Activated CD4-positive, alpha-beta T cell treated with anti-CD3 and anti-CD28 coated beads, Interleukin-2, Interleukin-4, amounts not matched to agents 100 ng/mL and 50 ng/mL, durations not matched to agents 16 hours and 8 hours (primary cell): ENCODE measurements at regions not wholly inside any gene's neighbourhood (a gene's known extent, or its start where the extent isn't known, plus 50 kb on each side); places are given as distances from the start of the nearest gene placed in this dataset.

Experiments
- DNase-seq: peaks from one replicate; pipeline ENCODE4 v3.0.0-alpha.2; 2020; ENCODE audit warnings: low spot score

DNA sequence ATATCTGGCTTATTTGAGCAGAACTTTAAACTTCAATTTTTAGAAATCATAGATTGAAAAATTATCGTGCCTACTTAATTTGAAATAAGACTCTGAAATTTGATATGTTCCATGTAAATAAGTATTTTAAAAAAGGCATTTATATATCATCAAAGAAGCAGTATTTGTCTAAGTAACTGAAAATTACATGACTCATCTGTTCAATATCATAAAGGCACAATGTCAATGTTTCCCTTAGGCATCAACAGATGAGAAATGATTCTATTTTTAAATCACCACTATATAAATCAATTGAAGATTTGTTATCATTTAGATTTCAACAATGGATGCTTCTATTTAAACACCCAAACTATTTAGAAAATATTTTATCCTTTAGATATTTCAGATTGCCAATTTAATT, 142.9 kb upstream of the POU5F2 start:
- DNase-seq: no peak

DNA sequence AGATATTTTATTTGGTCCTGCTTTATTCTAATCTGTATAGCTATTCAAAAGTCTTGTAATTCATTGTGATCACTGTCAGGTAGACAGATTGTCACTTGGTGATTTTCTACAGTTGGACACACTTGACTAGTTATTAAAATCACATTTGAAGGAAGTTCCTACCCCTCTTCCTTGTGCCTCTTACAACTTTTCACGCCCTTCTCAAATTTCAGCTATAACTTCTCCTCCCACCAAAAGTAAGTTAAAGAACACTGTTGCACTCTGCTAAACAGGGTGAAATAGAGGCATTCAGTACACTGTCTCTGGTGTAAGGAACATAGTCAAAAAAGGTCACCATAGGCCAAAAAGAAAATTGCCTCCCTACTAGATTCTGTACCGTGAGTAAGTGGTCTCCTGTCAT, 142.1 kb upstream of the POU5F2 start:
- DNase-seq: no peak

DNA sequence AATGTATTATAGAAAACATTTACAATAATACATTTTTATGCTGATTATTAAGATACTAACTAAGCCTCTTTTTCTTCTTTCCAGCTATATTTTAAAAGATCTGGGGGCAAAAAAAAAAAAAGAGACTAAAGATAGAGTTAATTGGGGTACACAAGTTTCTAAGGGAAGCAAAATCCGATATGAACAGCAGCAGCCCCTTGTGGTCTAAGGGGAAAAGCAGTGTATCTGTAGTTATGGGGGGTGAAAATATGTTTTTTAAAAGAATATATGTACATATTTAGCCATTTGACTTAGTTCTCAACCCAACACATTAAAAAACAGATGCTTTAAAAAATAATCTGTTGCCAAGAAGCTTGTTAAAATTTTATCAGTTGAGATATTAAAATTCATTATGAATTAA, 134.3 kb upstream of the POU5F2 start:
- DNase-seq: no peak

DNA sequence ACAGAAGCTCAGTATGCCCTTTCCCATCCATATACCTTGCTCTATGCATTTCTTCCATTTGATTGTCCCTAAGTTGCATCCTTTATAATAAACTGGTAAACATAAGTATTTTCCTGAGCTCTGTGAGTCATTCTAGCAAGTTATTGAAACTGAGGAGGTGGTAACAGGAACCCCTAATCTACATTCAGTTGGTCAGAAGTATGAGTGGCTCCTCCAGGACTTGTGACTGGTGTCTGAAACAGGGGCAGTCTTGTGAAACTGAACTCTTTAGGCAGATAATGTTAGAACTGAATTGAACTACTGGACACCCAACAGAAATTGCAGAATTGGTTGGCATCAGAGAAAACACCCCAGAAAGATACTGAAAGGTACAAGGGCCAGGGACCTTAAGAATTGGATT, 133.1 kb upstream of the POU5F2 start:
- DNase-seq: peak; percentile 1

DNA sequence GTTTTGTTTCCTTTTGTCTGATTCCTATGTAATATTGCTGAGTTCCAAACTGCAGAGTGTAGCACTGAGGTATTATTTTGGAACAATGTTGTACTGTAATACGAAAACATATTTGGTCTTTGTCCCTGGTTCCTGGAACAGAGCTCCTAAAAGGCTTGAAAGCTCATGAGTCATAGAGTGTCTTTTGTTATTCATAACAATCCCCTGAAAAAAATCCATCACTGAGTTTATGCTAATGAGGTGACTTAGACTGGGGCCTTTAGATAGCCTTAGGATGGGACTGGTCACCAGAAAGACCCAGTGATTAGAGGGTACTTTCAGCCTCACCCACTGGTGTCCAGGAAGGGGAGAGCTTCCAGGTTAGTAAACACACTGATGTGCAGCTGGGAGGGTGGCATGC, 132.7 kb upstream of the POU5F2 start:
- peak; percentile 46 for DNase-seq

DNA sequence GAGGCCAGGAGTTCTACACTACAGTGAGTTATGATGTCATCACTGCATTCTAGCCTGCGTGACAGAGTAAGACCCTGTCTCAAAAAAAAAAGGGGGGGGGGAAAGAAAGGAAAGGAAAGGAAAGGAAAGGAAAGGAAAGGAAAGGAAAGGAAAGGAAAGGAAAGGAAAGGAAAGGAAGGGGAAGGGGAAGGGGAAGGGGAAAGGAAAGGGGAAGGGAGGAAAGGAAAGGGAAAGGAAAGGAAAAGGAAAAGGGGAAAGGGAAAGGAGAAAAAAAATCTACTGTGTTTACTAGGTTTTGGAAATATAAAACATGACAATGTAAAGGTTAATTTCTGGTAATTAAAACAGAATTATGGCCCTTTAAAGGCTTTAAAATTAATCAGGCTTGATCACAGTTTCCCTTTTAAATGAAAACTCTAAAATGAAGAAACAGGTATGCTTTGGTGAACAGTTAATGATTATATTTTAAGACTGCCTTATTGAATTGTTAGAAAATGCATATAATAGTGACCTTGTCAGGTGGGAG, 131.9 kb upstream of the POU5F2 start:
- DNase-seq: no peak

DNA sequence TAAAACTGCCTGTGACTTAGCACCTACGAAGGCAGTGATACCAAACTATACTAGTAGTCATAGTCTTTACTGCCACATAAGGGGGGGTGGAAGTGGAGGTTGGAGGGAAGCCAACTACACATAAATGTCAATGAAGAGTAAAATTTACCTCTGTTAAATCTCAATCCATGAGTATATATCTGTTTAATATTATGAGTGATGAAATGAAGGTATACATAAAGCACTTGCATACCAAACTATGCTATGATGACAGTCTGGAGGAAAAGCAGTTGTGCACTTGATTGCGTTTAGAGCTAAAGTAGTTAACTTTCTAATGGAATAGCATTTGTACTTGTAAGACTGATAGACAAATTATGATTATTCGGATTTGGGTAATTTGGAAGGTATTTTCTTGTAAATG, 129.2 kb upstream of the POU5F2 start:
- DNase-seq: no peak

DNA sequence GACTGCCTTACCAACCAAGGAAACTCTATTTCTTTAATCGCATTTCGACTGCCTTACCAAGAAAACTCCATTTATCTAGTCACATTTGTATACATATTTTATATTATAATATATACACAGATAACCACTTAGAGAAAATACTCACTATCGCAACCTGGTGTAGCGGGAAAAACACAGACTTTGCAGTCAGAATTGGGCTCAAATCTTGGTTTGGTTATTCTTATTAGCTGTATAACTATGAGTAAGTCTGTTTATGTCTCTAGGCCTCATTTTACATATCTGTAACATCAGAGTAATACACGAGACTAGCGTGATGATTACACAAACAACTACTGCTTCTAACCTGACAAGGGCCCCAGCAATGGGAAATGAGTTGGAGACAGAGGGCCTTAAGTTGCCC, 127.5 kb upstream of the POU5F2 start:
- DNase-seq: no peak

DNA sequence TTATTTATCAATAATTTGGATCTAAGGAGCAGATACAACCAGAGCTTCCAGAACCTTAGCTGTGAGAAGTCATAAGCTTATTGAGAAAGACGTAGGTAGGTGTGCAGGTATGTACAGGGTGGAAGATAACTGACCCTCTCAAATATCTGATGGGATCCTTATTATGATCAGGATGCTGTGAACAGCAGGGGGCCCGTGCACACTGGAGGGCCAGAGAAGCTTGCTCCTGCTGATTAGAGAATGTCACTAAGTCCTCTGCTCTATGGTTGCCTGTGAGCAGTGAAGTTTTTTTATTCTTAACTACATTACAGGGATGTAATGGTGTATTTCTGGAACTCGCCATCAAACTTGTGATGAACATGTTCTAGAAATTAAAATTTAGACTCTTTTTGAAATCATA, 108.9 kb upstream of the POU5F2 start:
- no peak for DNase-seq

DNA sequence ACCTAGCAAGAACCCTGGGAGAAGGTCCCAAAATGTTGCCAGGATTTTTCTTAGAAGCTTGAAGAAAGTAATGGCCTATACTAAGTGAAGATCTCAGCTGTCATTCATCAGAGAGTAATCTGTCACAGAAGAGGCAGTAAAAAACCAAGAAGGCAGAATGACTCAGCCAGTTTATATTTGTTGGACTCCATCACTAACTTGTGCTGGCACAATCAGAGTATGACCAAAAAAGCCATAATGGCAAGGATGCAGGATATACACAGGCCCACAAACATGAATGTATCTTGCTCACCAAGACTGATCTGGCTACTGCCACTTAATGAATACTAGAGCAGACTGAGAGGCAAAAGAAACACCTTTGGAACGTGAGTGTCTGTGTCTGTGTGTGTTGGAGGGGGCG, 104.0 kb upstream of the POU5F2 start:
- DNase-seq: no peak

DNA sequence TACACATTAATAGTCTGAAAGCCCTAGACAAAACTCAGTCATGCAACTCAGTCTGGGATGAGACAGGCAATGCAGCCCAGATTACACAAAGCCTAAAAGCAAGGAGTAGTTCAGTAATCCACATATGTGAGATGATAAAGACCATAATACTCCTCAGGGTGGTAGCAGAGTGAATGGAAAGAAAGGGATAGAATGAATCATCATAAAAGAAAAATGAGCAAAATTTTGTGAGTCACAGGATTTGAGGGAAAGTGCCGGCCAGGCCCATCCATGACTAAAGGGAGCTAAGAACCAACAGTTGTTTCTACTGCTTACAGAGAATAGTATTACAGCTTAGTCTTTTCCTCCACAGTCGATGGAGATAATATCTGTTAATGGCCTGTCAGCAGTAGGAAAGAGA, 90.0 kb upstream of the POU5F2 start:
- DNase-seq: no peak

DNA sequence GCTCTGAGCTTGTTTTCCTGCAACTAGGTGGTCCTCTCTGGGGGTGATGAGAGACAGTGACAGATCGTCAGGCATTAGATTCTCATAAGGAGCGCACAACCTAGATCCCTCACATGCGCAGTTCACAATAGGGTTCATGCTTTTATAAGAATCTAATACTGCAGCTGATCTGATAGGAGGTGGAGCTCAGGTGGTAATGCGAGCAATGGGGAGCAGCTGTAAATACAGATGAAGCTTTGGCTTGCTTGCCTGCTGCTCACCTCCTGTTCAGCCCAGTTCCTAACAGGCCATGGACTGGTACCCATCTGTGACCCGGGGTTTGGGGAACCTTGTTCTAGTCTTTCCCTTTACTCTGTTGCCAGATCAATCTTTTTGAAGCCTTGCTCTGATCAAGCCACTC, 89.5 kb upstream of the POU5F2 start:
- DNase-seq: no peak

DNA sequence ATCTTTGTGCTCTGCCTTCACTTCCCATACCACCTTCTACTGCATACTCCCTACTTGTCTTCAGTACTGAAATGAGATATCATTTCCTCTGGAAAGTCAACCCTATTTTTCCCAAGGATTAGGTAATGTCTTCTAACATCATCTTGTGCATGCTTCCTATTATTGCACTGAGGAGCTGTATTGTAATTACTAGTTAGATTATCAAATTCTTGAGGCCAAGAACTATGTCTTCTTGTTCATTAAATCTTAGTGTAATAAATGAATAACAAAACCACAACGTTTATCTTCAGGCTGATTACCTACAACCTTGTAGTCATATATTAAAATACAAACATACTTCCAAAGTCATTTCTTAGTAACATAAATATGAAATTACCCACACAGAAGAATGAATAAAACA, 87.9 kb upstream of the POU5F2 start:
- no peak for DNase-seq

DNA sequence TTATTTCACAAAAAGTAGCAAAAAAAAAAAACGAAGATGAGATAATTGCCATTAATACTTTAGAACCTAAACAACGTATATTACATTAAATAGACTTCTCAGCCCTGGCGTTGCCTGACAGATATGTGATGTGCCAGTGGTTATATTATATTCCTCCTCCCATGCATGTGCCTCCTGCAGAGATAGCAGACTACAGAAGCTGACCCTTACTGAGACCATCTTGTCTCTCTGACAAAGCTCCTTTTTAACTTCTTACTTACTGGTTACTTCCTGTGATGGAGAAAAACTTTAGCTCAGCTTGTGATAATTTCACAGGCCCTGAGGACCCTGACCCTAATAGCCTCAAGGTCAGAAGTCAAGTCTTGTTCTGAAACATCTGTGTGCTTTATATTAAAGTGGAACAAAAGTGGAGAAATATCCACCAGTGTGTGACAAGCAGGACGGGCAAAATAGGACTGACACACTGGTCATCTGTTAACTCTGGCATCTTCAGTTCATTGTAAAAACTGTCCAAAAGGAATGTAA, 80.6 kb upstream of the POU5F2 start:
- no peak for DNase-seq

DNA sequence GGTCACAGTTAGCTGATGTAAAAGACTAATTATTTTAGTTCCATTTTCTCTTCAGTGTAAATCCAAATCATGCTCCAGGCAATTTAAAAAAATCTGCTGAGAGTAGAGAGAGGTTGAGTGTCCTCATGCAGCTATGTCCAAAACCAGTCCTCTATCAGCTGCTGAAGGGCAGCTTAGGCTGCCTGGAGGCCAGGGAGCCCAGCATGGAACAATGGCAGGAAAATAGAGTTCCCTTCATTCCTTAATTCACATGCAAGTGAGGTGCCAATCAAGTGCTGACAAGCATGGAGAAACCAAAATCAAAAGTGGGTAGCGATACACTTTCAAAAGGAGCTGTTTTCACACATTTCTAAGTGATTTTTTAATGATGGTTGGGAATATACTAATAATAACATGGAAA, 78.3 kb upstream of the POU5F2 start:
- DNase-seq: no peak

DNA sequence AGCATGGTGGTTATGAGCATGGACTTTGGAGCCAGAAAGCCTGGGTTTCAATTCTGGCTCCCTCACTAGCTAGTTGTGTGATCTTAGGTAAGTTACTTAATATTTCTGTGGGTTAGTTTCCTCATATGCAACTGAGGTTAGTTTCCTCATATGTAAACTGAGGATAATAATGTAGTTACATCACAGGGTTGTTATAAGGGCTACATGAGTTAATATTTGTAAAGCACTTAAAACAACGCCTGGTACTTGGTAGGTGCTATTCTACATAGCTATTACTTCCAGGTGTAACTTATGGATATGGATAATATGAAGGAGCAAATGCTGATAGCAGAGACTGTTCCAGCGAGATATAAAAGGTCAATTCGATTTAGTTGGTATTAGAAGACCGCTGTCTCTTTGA, 69.4 kb upstream of the POU5F2 start:
- DNase-seq: no peak

DNA sequence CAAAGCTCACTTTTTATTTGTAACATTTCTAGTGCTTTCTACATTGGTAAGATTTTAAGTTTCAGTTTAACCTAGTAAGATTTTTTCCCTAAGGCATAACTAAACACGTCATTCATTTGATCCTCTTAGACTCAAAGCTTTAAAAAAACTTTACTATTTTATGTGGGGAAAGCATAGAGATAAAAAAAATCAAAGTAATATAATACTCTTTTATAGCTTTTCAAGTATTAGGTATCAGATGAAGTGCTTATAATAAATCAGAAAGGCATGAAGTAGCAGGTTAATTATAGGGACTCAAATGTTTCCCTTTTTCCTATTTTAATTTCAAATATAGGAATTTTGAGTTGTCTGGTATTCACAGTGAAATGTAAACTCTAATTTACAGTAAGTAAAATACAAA, 68.0 kb upstream of the POU5F2 start:
- DNase-seq: no peak

DNA sequence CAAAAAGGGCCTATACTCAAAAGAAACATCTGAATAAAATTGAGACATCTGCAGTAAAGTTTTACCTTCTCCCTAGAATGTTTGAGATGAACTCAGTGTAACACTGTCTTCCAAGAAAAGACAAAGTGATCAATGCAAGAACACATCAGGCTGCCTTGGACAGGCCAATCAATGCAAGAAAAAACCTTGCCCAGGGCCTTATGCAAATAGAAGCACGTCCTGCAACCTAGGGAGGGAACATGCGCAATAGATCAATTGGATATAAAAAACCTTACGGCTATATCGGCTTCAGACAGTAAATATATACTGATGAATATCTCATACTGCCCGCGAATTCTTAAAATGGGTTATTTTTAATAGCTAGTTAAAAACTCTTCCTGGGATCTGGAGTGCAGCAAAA, 66.4 kb upstream of the POU5F2 start:
- DNase-seq: no peak

DNA sequence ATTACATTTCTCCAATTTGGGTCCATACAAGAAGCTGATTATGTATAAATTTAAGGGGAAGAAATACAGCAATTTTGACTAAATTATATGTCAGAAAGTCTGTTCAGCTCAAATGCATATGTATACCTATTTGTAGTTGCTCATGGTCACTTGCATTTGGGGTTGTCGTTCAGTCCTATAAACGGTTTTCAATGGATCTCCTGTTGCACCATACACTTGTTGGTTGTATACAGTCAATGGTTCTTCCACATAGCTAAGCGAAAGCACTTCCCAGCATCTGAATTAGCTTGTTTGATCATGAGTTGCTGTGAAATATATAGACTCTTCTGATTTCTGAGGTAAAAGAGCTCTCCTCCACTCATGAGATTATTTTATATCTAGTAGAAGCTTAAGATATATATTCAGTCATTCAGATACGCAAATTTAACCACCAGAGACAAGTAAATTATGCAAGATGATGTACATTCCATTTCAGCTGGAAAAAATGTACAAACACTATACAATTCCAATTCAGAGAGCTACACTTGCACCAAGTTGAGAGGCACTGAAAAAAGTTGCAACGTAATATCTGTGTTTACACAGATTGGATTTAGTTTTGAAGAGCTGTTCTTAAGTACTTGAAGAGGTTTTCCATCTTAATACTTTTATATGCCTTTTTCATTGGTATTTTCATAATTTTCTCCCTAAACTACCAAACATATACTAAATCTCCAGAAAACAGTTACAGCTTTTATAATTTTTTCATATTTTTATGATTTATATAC, 64.4 kb upstream of the POU5F2 start:
- DNase-seq: no peak

DNA sequence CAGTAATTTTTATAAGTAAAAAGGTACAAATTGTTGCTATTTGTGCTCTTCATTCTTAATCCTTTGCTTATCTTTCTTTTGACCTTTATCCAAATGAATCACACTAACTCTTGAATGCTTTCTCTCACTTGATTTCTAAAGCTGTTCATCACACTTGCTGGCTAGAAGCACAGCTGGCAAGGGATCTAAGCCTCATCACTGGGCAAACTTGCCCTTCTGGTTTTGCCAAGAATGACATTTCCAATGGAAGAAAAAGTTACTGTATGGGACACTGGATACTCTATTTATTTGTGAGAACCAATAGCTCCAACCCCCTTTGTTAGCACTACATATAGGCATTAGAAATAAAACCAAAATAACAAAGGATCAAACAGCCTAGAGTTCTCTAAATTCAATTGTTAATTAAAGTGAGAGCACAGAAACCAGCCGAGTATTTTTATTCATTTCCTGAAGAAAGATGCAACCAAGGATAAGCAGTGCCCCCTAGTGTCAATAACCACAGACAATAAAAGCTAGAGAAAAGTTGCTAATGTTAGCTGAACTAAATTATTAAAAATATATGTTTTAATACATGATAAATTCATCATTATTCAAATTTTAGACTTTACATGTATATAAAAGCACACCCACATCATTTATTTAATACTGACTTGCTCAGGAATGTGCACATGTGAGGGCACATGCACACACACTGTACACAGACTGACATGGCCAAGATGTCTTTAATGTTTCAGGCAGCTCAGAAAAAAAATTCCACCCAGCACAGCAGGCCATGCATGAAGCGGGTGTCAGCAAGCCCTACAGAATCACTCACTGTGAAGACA, 59.8 kb upstream of the POU5F2 start:
- peak; percentile 42 for DNase-seq

DNA sequence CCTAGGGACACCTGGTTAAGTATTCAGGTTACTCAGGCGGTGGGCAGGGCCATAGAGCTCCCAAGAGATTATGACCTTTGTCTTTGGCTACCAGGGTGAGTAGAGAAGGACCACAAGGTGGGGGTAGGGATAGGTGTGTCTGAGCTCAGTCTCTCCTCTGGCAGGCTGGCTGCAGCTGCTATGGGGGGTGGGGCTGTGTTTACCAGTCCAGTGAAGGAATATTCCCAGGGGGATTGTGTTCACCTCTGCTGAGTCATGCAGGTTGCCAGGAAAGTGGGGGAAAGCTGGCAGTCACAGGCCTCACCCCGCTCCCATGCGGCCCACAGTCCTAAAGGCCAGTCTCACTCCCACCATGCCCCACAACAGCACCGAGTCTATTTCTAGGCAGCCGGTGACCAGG, 53.6 kb upstream of the POU5F2 start:
- DNase-seq: no peak

DNA sequence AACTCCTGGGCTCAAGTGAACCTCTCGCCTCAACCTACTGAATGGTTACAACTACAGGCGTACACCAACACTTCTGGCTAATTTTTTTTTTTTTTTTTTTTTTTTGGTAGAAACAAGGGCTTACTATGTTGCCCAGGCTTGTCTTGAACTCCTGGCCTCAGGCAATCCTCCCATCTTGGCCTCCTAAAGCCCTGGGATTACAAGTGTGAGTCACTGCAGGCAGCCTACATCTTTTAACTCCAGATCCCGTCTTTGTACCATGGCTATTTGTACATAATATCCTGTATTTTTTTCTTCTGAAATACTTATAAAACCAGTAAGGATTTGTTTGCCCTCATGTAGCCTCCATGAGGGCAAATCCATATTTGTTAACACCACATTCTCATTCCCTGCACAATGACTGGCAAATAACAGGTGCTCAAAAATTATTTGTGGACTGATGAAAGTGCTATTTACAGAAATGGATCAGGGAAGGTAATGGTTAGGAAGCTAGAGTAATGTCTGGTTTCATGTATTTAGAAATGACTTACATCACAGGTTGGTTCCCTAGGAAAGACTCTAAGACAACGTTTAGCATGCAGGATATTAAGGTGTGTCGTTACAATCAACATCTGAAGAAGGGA, 51.9 kb upstream of the POU5F2 start:
- DNase-seq: no peak

DNA sequence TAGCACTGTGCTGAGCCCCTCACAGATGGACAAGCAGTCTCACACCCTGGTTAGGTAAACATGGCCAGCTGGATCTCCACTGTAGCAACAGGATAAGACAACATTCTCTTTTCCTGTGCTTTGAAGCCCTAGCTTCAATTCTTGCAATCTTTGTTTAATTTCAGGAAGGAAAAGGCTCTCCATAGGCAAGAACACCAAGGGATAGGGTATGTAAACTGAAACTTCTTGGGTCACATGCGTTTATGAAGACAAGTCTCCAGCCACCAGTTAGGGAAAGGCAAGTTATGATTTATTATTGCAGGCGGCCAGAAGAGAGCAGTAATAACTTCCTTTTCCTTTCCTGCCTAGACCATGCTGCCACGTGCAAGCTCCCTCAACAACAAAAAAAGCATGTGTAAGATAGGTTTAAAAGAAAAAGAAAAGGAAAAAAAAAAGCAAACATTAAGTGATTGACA, 50.1 kb upstream of the POU5F2 start:
- DNase-seq: no peak
